ENCODE measurements at regions not wholly inside any gene's neighbourhood (a gene's known extent, or its start where the extent isn't known, plus 50 kb on each side); places are given as distances from the start of the nearest gene placed in this dataset.

- no peak for DNase-seq
Measured at GRCh38 chr2:11040992-11041391, 114.3 kb upstream of the SLC66A3 start.

GRCh38 chr2:11042841-11043240 lies 112.4 kb upstream of the SLC66A3 start:
- no peak for DNase-seq

GRCh38 chr2:11043245-11043644 lies 112.0 kb upstream of the SLC66A3 start:
- no peak for DNase-seq

- DNase-seq: no peak
Measured at GRCh38 chr2:11044201-11044600, 111.1 kb upstream of the SLC66A3 start.

- DNase-seq: no peak
Measured at GRCh38 chr2:11045294-11045693, 110.0 kb upstream of the SLC66A3 start.

- no peak for DNase-seq
Measured at GRCh38 chr2:11048335-11049008, 106.8 kb upstream of the SLC66A3 start.

- peak in 1 of 56 donors; percentile 47 for DNase-seq
Measured at GRCh38 chr2:11050565-11050964, 104.7 kb upstream of the SLC66A3 start.

GRCh38 chr2:11051280-11051679 lies 104.0 kb upstream of the SLC66A3 start:
- DNase-seq: no peak

- DNase-seq: no peak
Measured at GRCh38 chr2:11053546-11053945, 101.7 kb upstream of the SLC66A3 start.

- no peak for DNase-seq
Measured at GRCh38 chr2:11054783-11055678, 100.2 kb upstream of the SLC66A3 start.

GRCh38 chr2:11055679-11056215 lies 99.5 kb upstream of the SLC66A3 start:
- DNase-seq: no peak

- peak in 2 of 56 donors; percentile 17 to 35 for DNase-seq
Measured at GRCh38 chr2:11056614-11057013, 98.7 kb upstream of the SLC66A3 start.

- DNase-seq: no peak
Measured at GRCh38 chr2:11057031-11057430, 98.2 kb upstream of the SLC66A3 start.

- DNase-seq: no peak
Measured at GRCh38 chr2:11058129-11058528, 97.1 kb upstream of the SLC66A3 start.

GRCh38 chr2:11060376-11061169 lies 94.7 kb upstream of the SLC66A3 start:
- DNase-seq: no peak

- no peak for DNase-seq
Measured at GRCh38 chr2:11065833-11066485, 89.3 kb upstream of the SLC66A3 start.

GRCh38 chr2:11067221-11068078 lies 87.8 kb upstream of the SLC66A3 start:
- no peak for DNase-seq

- DNase-seq: no peak
Measured at GRCh38 chr2:11068079-11068741, 87.1 kb upstream of the SLC66A3 start.

- DNase-seq: no peak
Measured at GRCh38 chr2:11068856-11069526, 86.3 kb upstream of the SLC66A3 start.

Measured in amygdala (tissue), 56 donors.